SU-DHL-6 (cell line): ENCODE measurements at regions not wholly inside any gene's neighbourhood (a gene's known extent, or its start where the extent isn't known, plus 50 kb on each side); places are given as distances from the start of the nearest gene placed in this dataset.

ENCODE experiments used
- EZH2phosphoT487 ChIP-seq: fragments of 200-600 bp; sonication (generic), shearing (Covaris generic); conservative IDR thresholded peaks from 2 replicates; pipeline ENCODE4 v1.6.1; 2018; ENCODE audit warnings: mild to moderate bottlenecking, antibody characterized with exemption, low read length, moderate library complexity, mixed read lengths
- TF ChIP-seq, protein P1 (sequence below): fragments of 200-600 bp; sonication (generic); IDR thresholded peaks from one replicate; pipeline ENCODE4 v1.5.1; 2017; ENCODE audit warnings: antibody characterized with exemption, mild to moderate bottlenecking, low read length, moderate library complexity; ENCODE audit not compliant: insufficient read depth, poor library complexity, severe bottlenecking

DNA sequence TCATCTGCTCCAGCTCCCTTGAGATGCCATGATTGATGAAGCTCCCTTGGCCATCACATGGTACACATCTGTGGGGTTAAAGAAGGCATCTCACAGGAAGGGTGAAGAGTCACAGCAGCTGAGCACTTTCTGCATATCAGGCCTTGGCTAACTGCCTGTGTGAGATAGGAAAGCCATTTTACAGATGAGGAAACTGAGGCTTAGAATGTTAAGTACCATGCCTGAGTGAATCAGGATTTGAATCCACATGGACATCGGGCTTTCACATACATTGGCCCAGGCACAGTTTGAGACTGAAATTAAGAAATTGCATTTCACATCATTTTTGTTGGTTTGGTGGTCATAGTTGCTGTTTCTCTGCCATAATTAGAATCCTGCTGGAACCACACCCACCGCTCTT, 126.8 kb downstream of the BCL2L11 start:
- TF ChIP-seq, protein P1, sequence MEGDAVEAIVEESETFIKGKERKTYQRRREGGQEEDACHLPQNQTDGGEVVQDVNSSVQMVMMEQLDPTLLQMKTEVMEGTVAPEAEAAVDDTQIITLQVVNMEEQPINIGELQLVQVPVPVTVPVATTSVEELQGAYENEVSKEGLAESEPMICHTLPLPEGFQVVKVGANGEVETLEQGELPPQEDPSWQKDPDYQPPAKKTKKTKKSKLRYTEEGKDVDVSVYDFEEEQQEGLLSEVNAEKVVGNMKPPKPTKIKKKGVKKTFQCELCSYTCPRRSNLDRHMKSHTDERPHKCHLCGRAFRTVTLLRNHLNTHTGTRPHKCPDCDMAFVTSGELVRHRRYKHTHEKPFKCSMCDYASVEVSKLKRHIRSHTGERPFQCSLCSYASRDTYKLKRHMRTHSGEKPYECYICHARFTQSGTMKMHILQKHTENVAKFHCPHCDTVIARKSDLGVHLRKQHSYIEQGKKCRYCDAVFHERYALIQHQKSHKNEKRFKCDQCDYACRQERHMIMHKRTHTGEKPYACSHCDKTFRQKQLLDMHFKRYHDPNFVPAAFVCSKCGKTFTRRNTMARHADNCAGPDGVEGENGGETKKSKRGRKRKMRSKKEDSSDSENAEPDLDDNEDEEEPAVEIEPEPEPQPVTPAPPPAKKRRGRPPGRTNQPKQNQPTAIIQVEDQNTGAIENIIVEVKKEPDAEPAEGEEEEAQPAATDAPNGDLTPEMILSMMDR = no peak
- TF ChIP-seq EZH2phosphoT487 = no peak
